HG03460 (cell line): ENCODE measurements at regions not wholly inside any gene's neighbourhood (a gene's known extent, or its start where the extent isn't known, plus 50 kb on each side); places are given as distances from the start of the nearest gene placed in this dataset.

ENCODE experiments used
- ATAC-seq: cut with Tn5 transposase; IDR thresholded peaks from one replicate; pipeline ENCODE4 v1.9.1; 2021; ENCODE audit not compliant: unreplicated experiment

- no peak for ATAC-seq
Measured at GRCh38 chr3:55183201-55183600, 255.3 kb upstream of the LRTM1 start.

GRCh38 chr3:55180936-55181535 lies 253.2 kb upstream of the LRTM1 start:
- ATAC-seq, result no peak

- no peak for ATAC-seq
Measured at GRCh38 chr3:55180161-55180560, 252.3 kb upstream of the LRTM1 start.

GRCh38 chr3:55178336-55178735 lies 250.5 kb upstream of the LRTM1 start:
- no peak for ATAC-seq

GRCh38 chr3:55177749-55178148 lies 249.9 kb upstream of the LRTM1 start:
- ATAC-seq, result no peak

- ATAC-seq, result no peak
Measured at GRCh38 chr3:55175423-55175822, 247.6 kb upstream of the LRTM1 start.

GRCh38 chr3:55174747-55175146 lies 246.9 kb upstream of the LRTM1 start:
- ATAC-seq, result no peak

GRCh38 chr3:55173504-55173903 lies 245.6 kb upstream of the LRTM1 start:
- ATAC-seq, result no peak

- no peak for ATAC-seq
Measured at GRCh38 chr3:55172913-55173312, 245.1 kb upstream of the LRTM1 start.

- ATAC-seq, result no peak
Measured at GRCh38 chr3:55170444-55170843, 242.6 kb upstream of the LRTM1 start.

GRCh38 chr3:55169608-55170072 lies 241.8 kb upstream of the LRTM1 start:
- no peak for ATAC-seq

GRCh38 chr3:55169161-55169560 lies 241.3 kb upstream of the LRTM1 start:
- ATAC-seq, result no peak

- no peak for ATAC-seq
Measured at GRCh38 chr3:55167586-55168317, 239.9 kb upstream of the LRTM1 start.

- no peak for ATAC-seq
Measured at GRCh38 chr3:55166576-55167555, 239.0 kb upstream of the LRTM1 start.

- no peak for ATAC-seq
Measured at GRCh38 chr3:55165704-55166405, 238.0 kb upstream of the LRTM1 start.

GRCh38 chr3:55165278-55165677 lies 237.4 kb upstream of the LRTM1 start:
- ATAC-seq, result no peak

- no peak for ATAC-seq
Measured at GRCh38 chr3:55164876-55165275, 237.0 kb upstream of the LRTM1 start.

GRCh38 chr3:55164191-55164590 lies 236.3 kb upstream of the LRTM1 start:
- no peak for ATAC-seq

GRCh38 chr3:55163421-55163820 lies 235.6 kb upstream of the LRTM1 start:
- no peak for ATAC-seq

- ATAC-seq, result no peak
Measured at GRCh38 chr3:55162031-55162795, 234.4 kb upstream of the LRTM1 start.
